ENCODE measurements at regions not wholly inside any gene's neighbourhood (a gene's known extent, or its start where the extent isn't known, plus 50 kb on each side); places are given as distances from the start of the nearest gene placed in this dataset.

DNA sequence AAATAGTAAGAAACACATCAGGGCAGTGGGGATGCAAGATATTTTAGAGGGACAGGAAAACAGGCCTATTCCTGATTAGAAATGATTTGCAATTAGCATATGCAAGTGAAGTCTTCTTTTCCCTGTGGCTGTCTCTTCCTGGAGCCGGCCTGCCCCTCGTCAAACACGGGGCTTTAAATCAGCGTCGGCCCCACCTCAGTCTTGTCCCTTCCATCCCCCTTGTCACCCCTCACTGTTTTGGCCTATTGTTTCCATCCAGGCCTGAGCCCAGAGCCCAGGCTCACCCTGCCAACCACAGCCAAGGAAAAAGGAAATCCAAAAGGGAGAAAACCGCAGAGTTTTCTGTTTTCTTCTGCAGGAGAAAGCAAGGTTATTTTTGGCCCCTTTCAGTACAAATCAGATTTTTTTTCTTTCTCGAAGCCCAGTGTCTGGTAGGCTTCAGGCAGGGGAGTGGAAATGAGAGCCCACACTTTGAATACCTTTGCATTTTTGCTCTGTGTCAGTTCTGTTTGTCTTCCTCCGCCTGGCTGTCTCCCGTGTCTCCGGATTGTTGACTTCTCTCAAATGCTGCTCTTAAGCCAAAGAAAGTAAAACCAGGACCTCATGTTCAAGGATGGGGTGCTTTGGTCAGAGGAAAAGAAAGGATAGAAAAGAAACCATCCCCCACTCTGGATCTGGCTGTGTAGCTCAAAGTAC, 399.9 kb upstream of the CDH11 start:
- no peaks in the 10 kb centered on the region for H3K9me3 ChIP-seq (ENCODE audit: low read depth, low read length)
- H3K27ac ChIP-seq: no peak overlapping the region
- H3K9ac ChIP-seq (ENCODE audit: insufficient read length): no peak overlapping the region
- H3K4me3 ChIP-seq: no peak overlapping the region
- DNase-seq (ENCODE audit: low read depth, low spot score): no peak
- TF ChIP-seq FOXP2 (optimal IDR thresholded peaks at IDR 0.05; ENCODE audit: control extremely low read depth, extremely low read length, insufficient read depth) (no peak), EZH2 (IDR thresholded peaks at IDR 0.05) (no peak), POLR2AphosphoS5 (IDR thresholded peaks at IDR 0.05; ENCODE audit: borderline replicate concordance, low read depth, low read length) (no peak)
- no peaks in the 10 kb centered on the region for H3K36me3 ChIP-seq (ENCODE audit: insufficient read depth, low read length)

DNA sequence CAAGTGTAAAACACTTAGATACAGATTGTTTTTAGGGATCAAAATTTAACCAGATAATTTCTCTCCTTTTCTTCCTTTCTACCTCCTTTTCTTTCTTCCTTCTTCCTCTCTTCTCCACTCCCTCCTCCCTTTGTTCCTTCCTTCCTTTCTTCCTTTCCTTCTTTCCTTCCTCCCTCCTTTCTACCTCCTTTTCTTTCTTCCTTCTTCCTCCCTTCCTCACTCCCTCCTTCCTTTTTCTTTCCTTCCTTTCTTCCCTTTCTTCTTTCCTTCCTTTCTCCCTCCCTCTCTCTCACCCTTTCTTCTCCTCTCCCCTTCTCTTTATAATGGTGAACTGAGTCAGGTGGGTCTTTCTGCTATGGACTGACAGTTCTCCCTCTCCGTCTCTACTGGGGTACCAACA, 397.5 kb upstream of the CDH11 start:
- TF ChIP-seq FOXP2 (optimal IDR thresholded peaks at IDR 0.05; ENCODE audit: control extremely low read depth, extremely low read length, insufficient read depth): no peak
- no peak for TF ChIP-seq POLR2AphosphoS5 (IDR thresholded peaks at IDR 0.05; ENCODE audit: borderline replicate concordance, low read depth, low read length)
- TF ChIP-seq EZH2 (IDR thresholded peaks at IDR 0.05): no peak
- no peak for DNase-seq (ENCODE audit: low read depth, low spot score)
- no peaks in the 10 kb centered on the region for H3K36me3 ChIP-seq (ENCODE audit: insufficient read depth, low read length)
- no peak overlapping the region for H3K4me3 ChIP-seq
- no peaks in the 10 kb centered on the region for H3K9me3 ChIP-seq (ENCODE audit: low read depth, low read length)
- H3K9ac ChIP-seq (ENCODE audit: insufficient read length): no peak overlapping the region
- H3K27ac ChIP-seq: no peak overlapping the region

- no peak overlapping the region for H3K27ac ChIP-seq
- no peaks in the 10 kb centered on the region for H3K9me3 ChIP-seq (ENCODE audit: low read depth, low read length)
- TF ChIP-seq POLR2AphosphoS5 (IDR thresholded peaks at IDR 0.05; ENCODE audit: borderline replicate concordance, low read depth, low read length) (no peak), FOXP2 (optimal IDR thresholded peaks at IDR 0.05; ENCODE audit: control extremely low read depth, extremely low read length, insufficient read depth) (no peak), EZH2 (IDR thresholded peaks at IDR 0.05) (no peak)
- no peak overlapping the region for H3K4me3 ChIP-seq
- no peaks in the 10 kb centered on the region for H3K36me3 ChIP-seq (ENCODE audit: insufficient read depth, low read length)
- no peak for DNase-seq (ENCODE audit: low read depth, low spot score)
- H3K9ac ChIP-seq (ENCODE audit: insufficient read length): no peak overlapping the region
These were observed 393.3 kb upstream of the CDH11 start for GRCh38 chr16:65515193-65515592.

DNA sequence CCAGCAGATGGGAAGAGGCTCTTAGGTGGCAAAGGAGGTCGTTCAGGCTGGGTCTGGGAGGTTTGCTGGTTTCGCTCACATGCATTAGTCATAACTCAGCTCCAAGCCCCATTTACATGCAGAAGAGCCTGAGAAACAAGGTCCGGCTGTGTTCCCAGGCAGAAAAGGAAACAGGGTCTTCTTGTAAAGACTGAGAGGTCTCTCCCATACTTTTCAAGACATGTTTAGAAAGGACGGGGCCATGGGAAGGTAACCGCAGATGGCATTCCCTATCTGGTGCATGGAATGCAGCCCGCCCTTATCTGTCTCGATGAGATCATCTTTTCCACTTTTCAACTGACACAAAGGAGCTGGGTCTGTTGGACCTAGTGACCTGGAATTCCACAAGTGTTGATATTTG, 389.0 kb upstream of the CDH11 start:
- Histone ChIP-seq H3K4me3 (no peak overlapping the region), H3K27ac (no peak overlapping the region), H3K36me3 (ENCODE audit: insufficient read depth, low read length) (no peaks in the 10 kb centered on the region), H3K9me3 (ENCODE audit: low read depth, low read length) (no peaks in the 10 kb centered on the region), H3K9ac (ENCODE audit: insufficient read length) (no peak overlapping the region)
- TF ChIP-seq POLR2AphosphoS5 (IDR thresholded peaks at IDR 0.05; ENCODE audit: borderline replicate concordance, low read depth, low read length): no peak
- no peak for TF ChIP-seq EZH2 (IDR thresholded peaks at IDR 0.05)
- TF ChIP-seq FOXP2 (optimal IDR thresholded peaks at IDR 0.05; ENCODE audit: control extremely low read depth, extremely low read length, insufficient read depth): no peak
- DNase-seq (ENCODE audit: low read depth, low spot score): no peak

- H3K9me3 ChIP-seq (ENCODE audit: low read depth, low read length): no peaks in the 10 kb centered on the region
- no peaks in the 10 kb centered on the region for H3K36me3 ChIP-seq (ENCODE audit: insufficient read depth, low read length)
- no peak for DNase-seq (ENCODE audit: low read depth, low spot score)
- no peak overlapping the region for H3K9ac ChIP-seq (ENCODE audit: insufficient read length)
- no peak overlapping the region for H3K27ac ChIP-seq
- TF ChIP-seq FOXP2 (optimal IDR thresholded peaks at IDR 0.05; ENCODE audit: control extremely low read depth, extremely low read length, insufficient read depth) (no peak), EZH2 (IDR thresholded peaks at IDR 0.05) (no peak), POLR2AphosphoS5 (IDR thresholded peaks at IDR 0.05; ENCODE audit: borderline replicate concordance, low read depth, low read length) (no peak)
- no peak overlapping the region for H3K4me3 ChIP-seq
These were observed 388.4 kb upstream of the CDH11 start for GRCh38 chr16:65510241-65510640.

- no peak for DNase-seq (ENCODE audit: low read depth, low spot score)
- no peak overlapping the region for H3K4me3 ChIP-seq
- H3K36me3 ChIP-seq (ENCODE audit: insufficient read depth, low read length): no peaks in the 10 kb centered on the region
- no peaks in the 10 kb centered on the region for H3K9me3 ChIP-seq (ENCODE audit: low read depth, low read length)
- H3K27ac ChIP-seq: no peak overlapping the region
- TF ChIP-seq EZH2 (IDR thresholded peaks at IDR 0.05) (no peak), POLR2AphosphoS5 (IDR thresholded peaks at IDR 0.05; ENCODE audit: borderline replicate concordance, low read depth, low read length) (no peak), FOXP2 (optimal IDR thresholded peaks at IDR 0.05; ENCODE audit: control extremely low read depth, extremely low read length, insufficient read depth) (no peak)
- no peak overlapping the region for H3K9ac ChIP-seq (ENCODE audit: insufficient read length)
These were observed 387.3 kb upstream of the CDH11 start for GRCh38 chr16:65509172-65509571.

DNA sequence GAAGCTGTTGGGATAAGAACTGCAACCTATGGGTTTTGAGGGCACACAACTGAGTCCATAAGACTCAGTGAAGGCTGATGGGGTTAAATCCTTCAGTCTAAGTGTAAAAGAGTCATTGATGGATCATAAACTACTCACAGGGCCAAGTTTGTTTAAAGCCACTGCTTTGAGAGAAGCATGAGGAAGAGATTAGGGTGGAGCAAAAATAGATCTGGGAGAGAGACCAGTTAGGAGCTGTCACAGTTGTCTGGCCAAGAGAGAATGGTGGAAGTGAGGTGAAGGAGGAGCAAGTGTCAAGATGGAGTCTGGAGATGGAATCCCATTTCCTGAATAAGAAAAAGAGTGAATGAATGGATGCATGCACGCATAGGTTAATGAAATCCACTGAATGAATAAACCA, 379.1 kb upstream of the CDH11 start:
- H3K9me3 ChIP-seq (ENCODE audit: low read depth, low read length): no peaks in the 10 kb centered on the region
- TF ChIP-seq FOXP2 (optimal IDR thresholded peaks at IDR 0.05; ENCODE audit: control extremely low read depth, extremely low read length, insufficient read depth) (no peak), EZH2 (IDR thresholded peaks at IDR 0.05) (no peak), POLR2AphosphoS5 (IDR thresholded peaks at IDR 0.05; ENCODE audit: borderline replicate concordance, low read depth, low read length) (no peak)
- H3K9ac ChIP-seq (ENCODE audit: insufficient read length): no peak overlapping the region
- no peaks in the 10 kb centered on the region for H3K36me3 ChIP-seq (ENCODE audit: insufficient read depth, low read length)
- no peak overlapping the region for H3K27ac ChIP-seq
- no peak for DNase-seq (ENCODE audit: low read depth, low spot score)
- no peak overlapping the region for H3K4me3 ChIP-seq

- H3K27ac ChIP-seq: no peak overlapping the region
- H3K4me3 ChIP-seq: no peak overlapping the region
- no peak overlapping the region for H3K9ac ChIP-seq (ENCODE audit: insufficient read length)
- H3K9me3 ChIP-seq (ENCODE audit: low read depth, low read length): no peaks in the 10 kb centered on the region
- H3K36me3 ChIP-seq (ENCODE audit: insufficient read depth, low read length): no peaks in the 10 kb centered on the region
- TF ChIP-seq EZH2 (IDR thresholded peaks at IDR 0.05) (no peak), POLR2AphosphoS5 (IDR thresholded peaks at IDR 0.05; ENCODE audit: borderline replicate concordance, low read depth, low read length) (no peak), FOXP2 (optimal IDR thresholded peaks at IDR 0.05; ENCODE audit: control extremely low read depth, extremely low read length, insufficient read depth) (no peak)
- DNase-seq (ENCODE audit: low read depth, low spot score): no peak
These were observed 378.1 kb upstream of the CDH11 start for GRCh38 chr16:65500007-65500406.

DNA sequence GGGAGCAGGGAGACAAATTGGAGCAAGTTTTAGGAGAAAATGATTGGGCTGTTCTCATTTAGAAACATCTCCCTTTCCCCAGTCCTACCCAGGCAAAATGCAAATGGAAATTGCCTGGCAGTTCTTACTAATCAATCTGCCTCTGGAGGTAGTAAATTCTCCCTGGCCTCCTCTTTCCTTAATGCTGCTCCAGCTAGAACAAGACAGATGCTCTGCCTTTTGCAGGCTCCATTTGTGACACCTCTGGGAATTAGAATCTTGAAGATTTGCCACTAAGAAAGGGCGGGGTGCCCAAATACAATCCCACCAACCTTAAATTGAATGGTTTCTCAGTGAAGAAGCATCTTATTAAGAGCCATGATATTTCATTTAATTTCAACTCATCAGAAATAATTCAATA, 377.7 kb upstream of the CDH11 start:
- Histone ChIP-seq H3K4me3 (no peak overlapping the region), H3K9ac (ENCODE audit: insufficient read length) (no peak overlapping the region), H3K36me3 (ENCODE audit: insufficient read depth, low read length) (no peaks in the 10 kb centered on the region), H3K9me3 (ENCODE audit: low read depth, low read length) (no peaks in the 10 kb centered on the region), H3K27ac (no peak overlapping the region)
- no peak for DNase-seq (ENCODE audit: low read depth, low spot score)
- no peak for TF ChIP-seq FOXP2 (optimal IDR thresholded peaks at IDR 0.05; ENCODE audit: control extremely low read depth, extremely low read length, insufficient read depth)
- TF ChIP-seq POLR2AphosphoS5 (IDR thresholded peaks at IDR 0.05; ENCODE audit: borderline replicate concordance, low read depth, low read length): no peak
- TF ChIP-seq EZH2 (IDR thresholded peaks at IDR 0.05): no peak
